Activated CD4-positive, alpha-beta memory T cell treated with anti-CD3 and anti-CD28 coated beads for 36 hours (primary cell): ENCODE measurements at regions not wholly inside any gene's neighbourhood (a gene's known extent, or its start where the extent isn't known, plus 50 kb on each side); places are given as distances from the start of the nearest gene placed in this dataset.
"Not testable (repeated sequence)": the region's sequence is repeated elsewhere in the genome, so short reads cannot be mapped to it uniquely, and the experiment has no call there.

Experiments used
- CTCF ChIA-PET: fragments of 350-600 bp; sonication (Branson Sonifier 250); formaldehyde crosslinking; loops from one replicate; lab custom pipeline; 2021; ENCODE audit warnings: antibody characterized with exemption, inconsistent platforms; lab: Charles Lee
- POLR2A ChIA-PET: fragments of 350-600 bp; sonication (Branson Sonifier 250); formaldehyde crosslinking; loops from one replicate; lab custom pipeline; 2021; ENCODE audit warnings: antibody characterized with exemption; lab: Charles Lee
- DNase-seq: peaks from one replicate; pipeline ENCODE4 v3.0.0-alpha.2; 2020
- H3K27ac Mint-ChIP-seq: one replicate; pipeline ENCODE4 v1.8.0; 2021; ENCODE audit warnings: mixed read lengths
- H3K27me3 Mint-ChIP-seq: one replicate; pipeline ENCODE4 v1.8.0; 2021; ENCODE audit warnings: mixed read lengths
- H3K36me3 Mint-ChIP-seq: one replicate; pipeline ENCODE4 v1.8.0; 2021; ENCODE audit warnings: mixed read lengths
- H3K4me1 Mint-ChIP-seq: one replicate; pipeline ENCODE4 v1.8.0; 2021; ENCODE audit warnings: low read depth, mixed read lengths
- H3K4me3 Mint-ChIP-seq: one replicate; pipeline ENCODE4 v1.8.0; 2021; ENCODE audit warnings: mild to moderate bottlenecking, mixed read lengths
- H3K9me3 Mint-ChIP-seq: one replicate; pipeline ENCODE4 v1.8.0; 2021; ENCODE audit warnings: mixed read lengths
- intact Hi-C: fragments of 100-400 bp; cut with micrococcal nuclease; formaldehyde crosslinking; loops from one replicate; pipeline ENCODE4 v1.15.1; 2023

- peak; percentile 82 for DNase-seq
- intact Hi-C loops, result loop anchor here (1.0 to 10.0 kb wide), 4 partner anchors 16 to 578 kb away; no protein-coding TSS in a partner anchor
- Mint-ChIP-seq H3K4me1 (peaks cover 34% of the 10 kb centered on the region), H3K36me3 (peaks cover 18% of the 10 kb centered on the region), H3K9me3 (peaks cover 21% of the 10 kb centered on the region), H3K4me3 (peak overlapping the region; percentile 8), H3K27me3 (peaks cover 11% of the 10 kb centered on the region), H3K27ac (peak overlapping the region; percentile 59)
- ChIA-PET POLR2A (interaction anchor here (0.6 to 1.2 kb wide), 4 partner anchors 25 to 530 kb away, joined by 3 read pairs; no protein-coding TSS in a partner anchor), CTCF (interaction anchor here (0.8 to 1.2 kb wide), 3 partner anchors 24 to 169 kb away, joined by 3 to 5 read pairs (median 4); no protein-coding TSS in a partner anchor)
Observed at GRCh38 chr15:44882499-44882968, 74.0 kb upstream of the TERB2 start.

GRCh38 chr15:44883199-44883877 is 73.1 kb upstream of the TERB2 start:
- H3K27me3 Mint-ChIP-seq, result peaks cover 9% of the 10 kb centered on the region
- peaks cover 13% of the 10 kb centered on the region for H3K9me3 Mint-ChIP-seq
- no peak overlapping the region for H3K4me3 Mint-ChIP-seq
- H3K4me1 Mint-ChIP-seq, result peaks cover 34% of the 10 kb centered on the region
- peak; percentile 41 for DNase-seq
- intact Hi-C loops, result loop anchor here (1.0 to 10.0 kb wide), 4 partner anchors 15 to 579 kb away; no protein-coding TSS in a partner anchor
- peak overlapping the region; percentile 59 for H3K27ac Mint-ChIP-seq
- ChIA-PET CTCF (interaction anchor here (1.2 kb wide), 2 partner anchors 29 to 30 kb away, joined by 5 to 7 read pairs; no protein-coding TSS in a partner anchor), POLR2A (interaction anchor here (0.6 to 1.2 kb wide), 2 partner anchors 96 to 337 kb away, joined by 3 read pairs; no protein-coding TSS in a partner anchor)
- peaks cover 12% of the 10 kb centered on the region for H3K36me3 Mint-ChIP-seq

- POLR2A ChIA-PET, H3K27me3 Mint-ChIP-seq, CTCF ChIA-PET, H3K27ac Mint-ChIP-seq, H3K9me3 Mint-ChIP-seq, H3K4me3 Mint-ChIP-seq, H3K36me3 Mint-ChIP-seq: not testable (repeated sequence)
- peak; percentile 37 for DNase-seq
- peaks cover 21% of the 10 kb centered on the region for H3K4me1 Mint-ChIP-seq
- intact Hi-C loops, result loop anchor here (1.0 to 2.0 kb wide), 2 partner anchors 12 to 16 kb away; no protein-coding TSS in a partner anchor
Observed at GRCh38 chr15:44898890-44899651, 57.4 kb upstream of the TERB2 start.

GRCh38 chr15:44899775-44900174 is 56.7 kb upstream of the TERB2 start:
- H3K36me3 Mint-ChIP-seq, POLR2A ChIA-PET, H3K4me3 Mint-ChIP-seq, H3K27me3 Mint-ChIP-seq, H3K9me3 Mint-ChIP-seq, H3K27ac Mint-ChIP-seq, CTCF ChIA-PET: not testable (repeated sequence)
- peak; percentile 63 for DNase-seq
- intact Hi-C loops, result loop anchor here (1.0 to 2.0 kb wide), 2 partner anchors 12 to 17 kb away; no protein-coding TSS in a partner anchor
- peaks cover 24% of the 10 kb centered on the region for H3K4me1 Mint-ChIP-seq

GRCh38 chr15:44900796-44901195 is 55.7 kb upstream of the TERB2 start:
- DNase-seq, intact Hi-C loops, H3K27ac Mint-ChIP-seq, H3K27me3 Mint-ChIP-seq, H3K9me3 Mint-ChIP-seq, H3K4me3 Mint-ChIP-seq, CTCF ChIA-PET, H3K36me3 Mint-ChIP-seq, POLR2A ChIA-PET: not testable (repeated sequence)
- H3K4me1 Mint-ChIP-seq, result peaks cover 26% of the 10 kb centered on the region

GRCh38 chr15:44903281-44903680 is 53.2 kb upstream of the TERB2 start:
- DNase-seq, POLR2A ChIA-PET, H3K27ac Mint-ChIP-seq, H3K9me3 Mint-ChIP-seq, H3K4me3 Mint-ChIP-seq, H3K36me3 Mint-ChIP-seq, CTCF ChIA-PET, intact Hi-C loops, H3K27me3 Mint-ChIP-seq: not testable (repeated sequence)
- peaks cover 26% of the 10 kb centered on the region for H3K4me1 Mint-ChIP-seq

GRCh38 chr15:44904651-44905340 is 51.7 kb upstream of the TERB2 start:
- peaks cover 16% of the 10 kb centered on the region for H3K4me1 Mint-ChIP-seq
- H3K27ac Mint-ChIP-seq, H3K4me3 Mint-ChIP-seq, H3K36me3 Mint-ChIP-seq, intact Hi-C loops, DNase-seq, POLR2A ChIA-PET, H3K27me3 Mint-ChIP-seq, H3K9me3 Mint-ChIP-seq, CTCF ChIA-PET: not testable (repeated sequence)
